HG03175 (cell line): ENCODE measurements at regions not wholly inside any gene's neighbourhood (a gene's known extent, or its start where the extent isn't known, plus 50 kb on each side); places are given as distances from the start of the nearest gene placed in this dataset.

Source experiments
- ATAC-seq: cut with Tn5 transposase; IDR thresholded peaks from one replicate; pipeline ENCODE4 v1.9.1; 2021; ENCODE audit warnings: mild to moderate bottlenecking, moderate library complexity; ENCODE audit not compliant: unreplicated experiment

DNA sequence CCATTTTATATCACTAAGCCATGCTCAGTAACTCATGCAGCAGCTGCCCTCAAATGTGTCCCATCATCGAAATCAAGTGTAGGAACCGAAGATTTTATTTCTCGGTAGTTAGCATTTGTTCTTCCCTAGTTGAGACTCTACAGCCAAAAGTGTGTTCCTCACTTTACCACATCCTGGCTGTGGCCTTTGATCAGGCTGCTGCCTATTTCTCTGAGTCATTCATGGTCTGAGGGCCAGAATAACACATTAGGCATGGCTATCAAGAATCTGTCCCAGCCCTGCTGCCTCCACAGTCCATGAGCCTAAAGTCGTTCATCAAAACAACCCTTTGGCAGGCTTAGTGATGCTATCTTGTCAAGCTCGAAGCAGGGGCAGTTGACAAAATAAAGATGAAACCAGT, 300.1 kb downstream of the TDRD15 start:
- ATAC-seq, result no peak

DNA sequence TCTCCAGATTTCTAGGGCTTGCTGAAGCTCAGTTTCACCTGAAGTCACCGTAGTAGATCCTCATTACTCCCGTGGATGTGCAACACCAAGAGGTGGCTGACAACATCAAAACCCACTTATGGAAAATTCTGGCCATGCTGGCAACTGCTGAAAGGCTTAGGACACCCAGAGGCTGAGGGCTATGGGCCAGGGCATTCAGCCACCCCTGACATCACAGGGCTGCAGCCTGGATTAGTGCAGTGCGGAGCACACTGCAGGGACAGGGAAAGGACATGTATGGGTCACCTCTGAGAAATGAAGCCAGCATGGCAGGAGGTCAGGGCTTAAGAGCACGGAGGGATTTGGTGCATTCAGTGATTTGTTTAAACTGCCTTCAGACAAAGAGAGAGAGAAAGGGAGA, 300.6 kb downstream of the TDRD15 start:
- no peak for ATAC-seq

DNA sequence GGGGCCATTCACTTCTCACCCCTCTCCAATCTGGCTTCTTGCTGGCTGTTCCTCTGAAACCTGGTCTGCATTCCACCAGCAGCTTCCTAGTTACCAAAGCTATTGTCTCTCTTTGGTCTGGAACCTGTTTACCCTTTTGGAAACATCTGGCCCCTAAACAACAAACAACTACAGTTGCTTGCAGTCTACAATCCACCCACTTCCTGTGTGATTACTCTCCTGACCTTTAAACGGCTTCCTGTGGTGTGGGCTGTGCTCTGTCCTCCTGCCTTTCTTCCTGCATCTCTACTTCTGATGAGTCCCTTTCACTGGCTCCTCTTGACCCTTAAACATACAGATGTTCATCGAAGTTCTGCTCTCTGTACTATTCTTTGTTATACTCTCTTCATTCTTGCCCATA, 303.8 kb downstream of the TDRD15 start:
- peak; percentile 70 for ATAC-seq

DNA sequence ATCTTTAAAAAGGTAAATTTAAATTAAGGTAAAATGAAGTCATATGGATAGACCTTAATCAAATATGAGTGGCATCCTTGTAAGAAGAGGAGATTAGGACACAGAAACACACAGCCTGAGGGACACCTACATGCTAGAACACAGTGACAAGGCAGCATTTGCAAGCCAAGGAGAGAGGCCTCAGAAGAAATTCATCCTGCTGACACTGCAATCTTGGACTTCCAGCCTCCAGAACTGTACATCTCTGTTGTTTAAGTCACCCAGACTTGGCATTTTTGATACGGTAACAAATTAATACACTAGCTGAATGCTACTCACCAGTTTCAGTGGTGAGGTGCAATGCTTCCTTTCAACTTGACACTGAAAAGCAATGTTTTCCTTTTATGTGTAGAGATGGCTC, 305.0 kb downstream of the TDRD15 start:
- ATAC-seq, result no peak

DNA sequence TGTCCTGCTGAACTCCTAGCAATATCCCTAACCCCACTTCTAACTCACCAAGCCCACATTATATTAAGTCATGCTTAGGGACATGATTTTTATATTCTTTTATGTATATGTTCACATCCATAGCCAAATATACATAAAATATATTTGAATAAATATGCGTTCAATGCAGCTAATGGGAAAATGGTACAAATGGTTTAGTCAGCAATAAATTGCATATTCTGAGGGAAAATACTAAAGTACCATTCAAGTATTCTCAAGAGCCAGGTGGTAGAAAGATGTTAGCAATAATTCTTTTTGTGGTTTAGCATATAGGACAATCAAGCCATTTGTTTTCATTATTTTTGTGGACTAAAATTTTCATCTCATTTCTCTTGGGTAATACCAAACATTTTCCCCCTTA, 306.0 kb downstream of the TDRD15 start:
- ATAC-seq, result no peak

DNA sequence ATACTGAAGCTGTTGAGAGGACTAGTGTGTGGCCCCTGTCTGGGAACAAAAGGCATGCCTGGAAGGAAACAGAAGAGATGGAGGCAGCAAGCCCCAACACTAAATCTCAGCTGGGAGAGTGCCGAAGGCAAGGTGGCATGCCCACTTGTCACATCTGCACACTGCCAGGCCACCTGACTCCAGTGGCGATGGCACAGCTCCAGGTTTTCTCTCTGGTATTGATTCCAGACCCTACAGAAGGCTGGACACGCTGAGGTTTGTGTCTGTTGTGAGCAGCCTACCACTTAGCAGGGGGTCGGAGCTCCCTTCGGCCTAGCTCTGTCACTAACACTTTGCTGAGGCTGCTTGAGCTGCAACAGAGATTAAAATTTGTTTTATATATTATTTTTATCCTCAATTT, 307.3 kb downstream of the TDRD15 start:
- no peak for ATAC-seq

DNA sequence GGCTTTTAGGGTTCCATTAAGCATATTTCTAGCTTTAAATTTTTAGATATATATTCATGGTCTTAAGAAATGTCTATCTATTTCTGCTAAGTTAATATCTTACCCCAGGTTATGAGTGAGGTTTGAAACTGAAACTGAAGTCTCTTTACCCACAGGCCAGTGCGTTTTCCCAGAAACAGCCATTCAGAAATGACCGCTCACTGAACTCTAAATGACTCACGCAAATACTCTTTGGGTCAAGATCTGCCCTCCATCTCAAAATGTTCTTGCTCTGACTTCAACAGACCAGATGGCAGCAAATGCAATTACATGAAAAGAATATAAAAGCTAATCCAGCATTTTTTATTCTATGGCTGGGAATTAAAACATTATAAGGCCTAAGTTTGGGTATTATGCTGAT, 315.2 kb downstream of the TDRD15 start:
- peak; percentile 83 for ATAC-seq

DNA sequence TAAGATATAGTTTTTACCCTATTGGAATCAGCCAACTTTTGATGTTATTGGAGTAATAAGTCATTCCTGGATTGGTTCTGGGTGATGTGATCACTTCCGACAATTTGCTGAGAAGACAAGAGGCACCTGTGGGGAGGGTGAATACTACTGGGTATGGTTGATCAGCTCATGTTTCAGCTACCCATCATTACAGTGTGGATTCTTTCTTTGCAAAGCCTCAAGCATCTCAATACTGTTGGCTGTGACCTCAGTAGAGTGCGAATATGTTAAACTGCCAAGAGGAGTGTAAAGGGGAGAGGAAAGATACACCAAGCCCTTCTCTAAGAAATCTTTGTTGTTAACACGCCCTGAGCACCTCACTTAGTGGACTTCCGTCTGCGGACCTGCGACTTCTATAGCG, 317.7 kb downstream of the TDRD15 start:
- no peak for ATAC-seq

DNA sequence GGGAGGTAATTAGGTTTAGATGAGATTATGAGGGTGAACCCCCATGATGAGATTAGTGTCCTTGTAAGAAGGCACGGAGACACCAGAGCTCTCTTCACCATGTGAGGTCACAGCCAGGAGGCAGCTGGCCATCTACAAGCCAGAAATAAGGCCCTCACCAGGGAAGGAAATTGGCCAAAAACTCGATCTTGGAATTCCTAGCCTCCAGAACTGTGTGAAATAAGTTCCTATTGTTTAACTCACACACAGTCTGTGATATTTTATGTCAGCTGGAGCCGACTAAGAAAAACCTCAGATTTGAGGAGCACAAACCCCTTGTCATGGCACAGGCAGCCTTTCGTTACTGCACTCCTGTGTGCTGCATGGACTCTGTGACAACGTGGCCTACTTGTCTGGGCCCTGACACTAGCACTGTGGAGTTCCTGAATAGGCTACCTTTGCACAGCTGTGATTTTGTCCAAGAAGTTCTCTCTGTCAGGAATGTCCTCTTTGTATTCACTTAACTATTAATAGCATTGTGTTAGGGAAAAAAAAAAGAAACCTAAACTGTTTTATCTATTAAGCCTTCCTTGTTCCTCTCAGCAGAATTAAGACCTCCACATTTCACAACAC, 319.8 kb downstream of the TDRD15 start:
- ATAC-seq, result no peak

DNA sequence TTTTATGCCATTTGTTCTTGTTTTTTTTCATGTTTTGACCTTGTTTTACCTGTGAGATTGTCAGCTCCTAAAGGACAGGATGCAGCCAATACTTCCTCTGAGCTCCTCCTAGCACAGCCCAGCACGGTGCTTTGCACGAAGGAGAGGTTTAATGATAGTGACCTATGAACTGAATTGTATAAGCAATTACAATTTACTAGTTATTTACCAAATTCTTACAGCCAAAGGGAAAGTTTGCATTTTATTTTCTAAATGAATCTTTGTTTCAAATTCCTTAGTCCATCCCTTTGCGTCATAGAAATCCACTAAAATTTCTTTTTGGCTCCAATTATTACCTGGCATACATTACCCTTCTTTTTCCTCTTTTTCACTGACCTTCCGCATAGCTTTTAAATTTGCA, 326.1 kb downstream of the TDRD15 start:
- ATAC-seq, result no peak

DNA sequence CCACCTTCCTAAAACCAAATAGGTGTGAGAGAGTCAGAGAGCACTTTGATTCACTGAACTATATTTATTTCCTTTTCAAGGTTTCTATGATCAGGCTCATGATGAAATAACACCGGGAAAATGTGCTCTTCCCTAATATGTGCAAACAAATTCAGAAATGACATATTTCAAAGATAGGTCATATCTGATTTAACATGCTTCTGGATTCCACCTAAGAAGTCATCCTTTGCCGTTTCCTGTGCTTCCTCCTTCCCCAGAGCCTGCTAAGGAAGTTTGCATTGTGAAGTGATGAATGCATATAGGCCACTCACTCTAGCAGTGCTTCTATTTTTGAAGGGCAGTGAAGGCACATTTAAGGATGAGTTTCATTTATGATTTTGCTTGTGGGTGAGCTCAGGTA, 327.6 kb downstream of the TDRD15 start:
- no peak for ATAC-seq

DNA sequence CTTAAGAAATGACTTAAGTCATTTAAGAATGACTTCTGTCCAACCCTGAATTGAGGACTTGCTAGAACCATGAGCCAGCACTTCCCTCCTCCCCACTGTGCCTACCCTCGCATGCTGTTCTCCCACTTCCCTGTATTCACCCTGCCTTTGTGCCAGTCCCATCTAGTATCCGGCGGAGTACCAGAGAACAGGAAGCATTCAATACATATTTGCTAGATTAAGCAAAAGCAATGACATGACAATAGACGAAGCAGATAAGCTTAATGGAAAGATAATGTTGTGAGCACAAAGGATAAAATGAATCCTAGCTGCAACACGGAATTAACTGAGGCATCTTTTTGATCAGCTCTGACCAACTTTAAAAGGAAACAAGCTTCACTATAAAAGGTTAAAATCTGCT, 328.5 kb downstream of the TDRD15 start:
- ATAC-seq, result no peak

DNA sequence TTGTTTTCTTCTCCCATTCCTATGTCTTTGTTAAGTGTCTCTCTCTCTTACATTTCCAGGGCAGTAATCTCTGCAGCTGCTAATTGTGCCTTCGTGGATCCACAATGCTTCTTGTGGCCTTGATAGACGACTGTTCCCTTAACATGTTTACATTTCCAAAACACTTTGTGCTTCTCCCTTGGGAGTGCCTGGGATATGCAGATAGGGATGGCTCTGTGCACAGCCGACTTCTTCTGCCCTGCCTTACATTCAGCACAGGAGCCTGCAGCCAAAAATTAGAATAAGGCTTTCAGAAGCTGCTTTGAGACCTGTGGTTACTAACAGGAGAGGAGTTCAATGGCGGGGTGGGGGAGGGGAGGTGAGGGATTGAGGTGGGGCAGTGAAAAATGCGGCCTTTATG, 328.9 kb downstream of the TDRD15 start:
- ATAC-seq, result no peak

DNA sequence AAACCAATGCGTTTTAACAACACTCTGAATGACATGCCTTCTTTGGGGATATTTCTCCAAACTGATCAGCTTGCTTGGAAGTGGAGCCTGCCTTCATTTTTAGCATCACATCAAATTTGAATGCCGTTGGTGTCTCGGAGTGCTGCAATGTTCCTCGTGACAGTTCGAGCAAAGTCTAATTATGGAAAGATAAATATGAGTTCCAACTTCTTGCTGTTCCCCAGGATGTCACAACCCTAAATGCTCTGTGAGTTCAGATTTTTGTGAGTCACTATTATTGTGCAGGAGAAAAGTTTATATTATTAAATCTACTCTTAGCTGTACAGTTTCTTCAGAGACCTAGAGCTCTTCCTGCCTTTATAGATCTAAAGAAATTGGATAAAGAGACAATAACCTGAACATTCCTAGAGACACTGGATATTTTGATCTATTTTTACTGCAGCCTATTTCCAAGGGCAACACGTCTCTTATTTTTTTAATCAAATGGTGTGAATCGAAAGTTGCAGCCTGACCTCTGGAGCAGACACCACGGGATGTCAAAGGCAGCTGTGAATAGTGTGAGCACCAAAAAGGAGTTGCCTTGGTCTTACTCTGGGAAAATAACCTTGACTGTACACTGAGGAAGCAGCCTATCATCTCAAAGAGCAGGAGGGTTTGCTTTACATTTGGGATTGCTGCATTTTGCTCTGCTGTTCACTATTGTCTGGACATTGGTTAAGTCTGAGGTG, 330.1 kb downstream of the TDRD15 start:
- ATAC-seq, result no peak

DNA sequence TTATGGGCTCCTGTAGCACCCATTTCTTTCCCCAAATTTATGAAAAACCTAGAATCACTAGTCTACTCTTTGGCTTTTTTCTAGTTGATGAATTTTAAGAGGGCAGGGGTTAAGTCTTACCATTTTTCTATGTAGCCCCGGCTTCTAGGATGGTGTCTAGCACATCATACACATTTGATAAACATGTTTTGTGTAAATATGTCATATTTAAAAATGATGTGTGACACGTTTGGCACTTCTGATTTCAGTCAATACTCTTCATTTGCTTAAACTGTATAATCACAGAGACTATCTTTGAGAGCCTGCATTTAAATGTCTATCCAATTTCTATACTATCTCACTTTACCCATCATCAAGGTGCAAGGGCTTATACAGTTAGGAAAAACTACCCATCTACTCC, 331.1 kb downstream of the TDRD15 start:
- ATAC-seq, result no peak

DNA sequence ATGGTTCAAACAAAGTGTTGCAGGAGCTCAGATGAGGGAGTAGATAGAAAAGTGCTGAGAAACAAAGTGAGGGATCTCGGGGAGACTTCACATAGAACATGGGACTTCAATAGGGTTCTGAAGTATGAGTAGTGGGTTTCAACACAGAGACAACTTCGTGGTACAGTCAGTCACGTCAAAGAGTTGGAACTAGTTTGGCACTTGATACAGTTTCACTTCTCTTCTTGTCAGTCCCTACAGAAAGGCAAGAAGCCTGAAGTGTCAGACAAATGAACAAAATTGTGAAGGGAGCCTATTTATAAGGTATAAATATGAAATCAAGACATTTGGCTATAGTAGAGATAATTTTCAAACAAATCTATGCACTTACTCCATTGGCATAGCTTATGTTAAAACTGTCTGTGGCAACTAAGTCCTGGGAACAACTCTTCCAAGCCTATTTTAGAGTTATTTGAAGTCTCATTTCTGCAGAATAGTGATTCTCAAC, 338.0 kb downstream of the TDRD15 start:
- ATAC-seq, result no peak

DNA sequence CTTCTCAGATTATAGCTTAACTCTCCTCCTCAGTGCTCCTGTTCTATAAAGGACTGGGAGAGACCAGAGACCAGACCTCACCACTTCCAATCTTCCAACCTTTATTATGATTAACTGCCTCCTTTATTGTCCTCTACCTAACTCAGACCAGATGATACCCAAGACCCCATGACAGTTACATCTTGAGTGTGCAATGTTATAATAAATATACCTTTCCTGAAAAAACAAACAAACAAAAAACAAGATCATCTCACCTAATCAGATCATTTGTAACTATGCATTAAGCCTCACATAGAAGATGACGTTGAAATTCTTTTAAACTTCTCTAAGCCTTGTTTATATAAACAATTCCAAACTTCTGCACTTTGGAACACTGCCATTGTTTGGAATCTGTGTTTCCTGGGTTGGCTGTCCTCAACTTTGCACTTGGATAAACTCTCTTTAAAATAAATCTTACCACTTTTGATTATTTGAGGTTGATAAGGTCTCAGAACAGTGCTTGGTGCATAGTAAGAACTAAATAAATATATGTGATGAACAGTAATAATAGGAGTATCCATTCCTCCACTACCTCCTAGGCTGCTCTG, 342.7 kb downstream of the TDRD15 start:
- ATAC-seq, result no peak

DNA sequence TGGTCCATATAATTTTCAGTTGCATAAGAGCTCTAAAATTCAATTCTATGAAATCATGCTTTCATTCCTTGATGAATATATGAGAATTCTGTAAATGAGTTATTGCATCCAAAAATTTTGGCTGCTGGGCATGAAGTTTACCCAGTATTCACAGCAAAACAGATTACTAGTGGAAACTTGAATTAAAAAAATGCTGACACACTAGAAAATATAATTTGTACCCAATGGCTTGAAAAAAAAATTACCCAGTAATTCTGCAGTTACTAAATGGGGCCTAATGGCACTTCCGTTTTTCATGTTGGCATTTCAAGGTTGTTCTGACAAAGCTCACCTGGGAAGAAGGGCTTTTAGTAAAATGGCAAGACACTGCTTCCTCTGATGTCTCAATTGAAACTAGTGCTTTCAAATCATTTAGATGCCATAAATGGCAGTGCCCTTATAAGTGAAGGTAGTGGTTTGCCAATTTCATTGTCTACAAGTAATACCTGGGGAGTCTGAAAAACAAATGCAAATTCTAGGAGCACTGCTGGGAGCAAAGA, 343.6 kb downstream of the TDRD15 start:
- no peak for ATAC-seq

DNA sequence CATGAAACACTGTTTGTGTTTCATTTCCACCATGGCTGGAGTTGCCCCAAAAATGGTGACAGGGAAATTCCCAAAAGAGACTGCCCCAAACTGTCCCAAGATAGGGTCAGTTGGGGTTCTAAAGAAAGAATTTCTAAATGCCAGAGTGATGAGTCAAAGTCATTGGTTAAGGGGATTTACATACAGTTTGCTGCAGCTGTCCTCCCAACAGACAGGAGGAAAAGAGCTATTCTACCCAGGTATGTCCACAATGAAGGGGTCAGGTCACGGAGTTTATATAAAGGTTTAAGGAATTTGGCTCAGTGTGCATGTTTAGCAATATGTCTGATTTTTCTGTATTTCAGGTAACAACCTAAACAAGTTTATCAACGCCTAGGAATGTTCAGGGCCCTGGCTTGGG, 344.1 kb downstream of the TDRD15 start:
- ATAC-seq, result no peak

DNA sequence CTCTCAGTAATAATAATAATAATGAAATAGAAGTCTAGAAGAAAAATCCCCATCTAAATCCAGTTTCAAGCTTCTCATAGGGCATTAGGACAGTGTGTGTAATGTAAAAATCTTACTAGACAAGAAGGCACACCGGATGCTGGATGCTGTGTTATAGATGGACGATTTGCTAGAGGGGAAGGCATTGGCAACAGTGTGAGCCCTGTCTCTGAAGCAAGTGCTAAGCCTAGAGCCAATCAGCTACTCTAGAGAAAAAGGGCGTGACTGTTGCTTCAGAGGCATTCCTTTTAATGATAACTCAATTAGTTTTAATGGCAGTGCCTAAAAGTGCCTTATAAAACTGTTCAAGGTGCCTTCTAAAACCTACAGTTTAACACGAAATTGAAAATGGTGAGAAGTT, 344.9 kb downstream of the TDRD15 start:
- no peak for ATAC-seq

DNA sequence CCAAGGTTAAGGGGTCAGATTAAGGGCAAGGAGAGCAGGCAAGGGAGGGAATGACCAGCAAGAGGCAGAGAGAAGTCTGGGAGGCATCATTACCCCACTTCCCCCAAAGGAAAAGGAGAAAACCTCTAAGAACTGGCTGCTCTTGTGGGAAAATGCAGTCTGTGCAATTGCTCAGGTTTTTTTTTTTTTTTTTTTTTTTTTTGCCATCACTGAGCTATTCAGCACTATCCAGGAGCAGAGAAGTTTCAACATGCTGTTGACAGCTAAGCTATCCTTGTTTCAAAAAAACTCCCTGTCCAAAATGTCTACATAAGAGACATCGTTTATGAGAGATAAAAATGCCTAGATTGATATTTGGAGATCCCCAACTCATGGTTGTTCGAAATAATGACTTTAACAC, 345.4 kb downstream of the TDRD15 start:
- no peak for ATAC-seq

DNA sequence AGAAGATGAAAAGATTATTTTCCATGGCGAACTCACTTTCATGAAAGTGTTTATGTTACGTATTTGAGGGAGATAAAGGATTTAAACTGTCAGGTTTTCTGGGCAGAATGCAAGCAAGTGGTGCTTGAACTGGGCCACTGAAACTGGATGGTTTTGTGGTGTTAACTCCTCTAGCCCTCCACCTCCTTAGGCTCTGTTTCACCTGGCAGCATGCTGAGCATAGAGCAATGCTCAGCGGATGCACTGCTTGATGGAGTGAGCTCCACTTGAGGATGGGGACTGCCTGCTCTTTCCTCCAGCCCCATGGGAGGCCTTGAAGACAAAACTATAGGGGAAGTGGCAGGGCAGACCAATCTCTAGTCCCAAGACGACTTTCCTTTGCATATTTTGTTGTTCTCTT, 345.8 kb downstream of the TDRD15 start:
- ATAC-seq, result no peak
